GM19324 (cell line): ENCODE measurements at regions not wholly inside any gene's neighbourhood (a gene's known extent, or its start where the extent isn't known, plus 50 kb on each side); places are given as distances from the start of the nearest gene placed in this dataset.
"Not testable (repeated sequence)": the region's sequence is repeated elsewhere in the genome, so short reads cannot be mapped to it uniquely, and the experiment has no call there.

Source experiments
- ATAC-seq: cut with Tn5 transposase; IDR thresholded peaks from one replicate; pipeline ENCODE4 v1.9.1; 2021; ENCODE audit warnings: mild to moderate bottlenecking, moderate library complexity; ENCODE audit not compliant: unreplicated experiment, low FRiP score

DNA sequence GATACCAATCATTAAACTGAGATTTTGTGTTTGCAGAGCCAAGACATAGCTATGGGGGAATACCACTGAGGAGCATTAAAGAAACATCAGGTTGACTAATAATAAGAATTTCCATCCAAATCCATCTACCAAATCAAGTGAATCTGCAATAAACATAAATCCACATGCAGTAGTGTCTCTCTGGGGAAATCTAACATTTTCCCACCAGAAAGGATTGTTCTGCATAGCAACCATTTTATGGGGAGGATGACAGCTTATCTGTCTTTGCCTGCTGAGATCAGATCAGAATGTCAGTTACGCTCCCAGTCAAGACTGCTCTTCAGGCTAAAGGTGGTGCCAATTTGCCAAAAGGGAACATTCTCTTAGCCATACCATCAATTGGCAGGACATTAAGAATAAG is 1098.9 kb upstream of the CHAC2 start:
- no peak for ATAC-seq

DNA sequence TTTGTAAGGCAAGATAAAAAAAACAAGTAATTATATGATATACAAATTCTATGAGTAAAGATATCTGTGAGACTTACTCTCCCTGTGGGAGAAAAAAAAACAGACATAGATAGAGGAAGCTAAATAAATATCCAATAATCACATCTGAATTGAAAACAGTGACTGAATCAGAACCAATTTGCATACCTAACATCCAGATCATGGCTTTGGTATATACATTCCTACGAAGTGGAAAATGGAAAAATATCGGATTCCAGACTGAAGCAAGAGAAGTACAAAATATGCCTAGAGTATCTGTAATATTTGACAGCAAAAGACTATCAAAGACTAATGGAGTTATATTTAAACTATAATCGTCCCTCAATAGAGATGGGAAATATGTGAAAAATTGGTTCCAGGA is 1108.1 kb upstream of the CHAC2 start:
- ATAC-seq, result no peak

DNA sequence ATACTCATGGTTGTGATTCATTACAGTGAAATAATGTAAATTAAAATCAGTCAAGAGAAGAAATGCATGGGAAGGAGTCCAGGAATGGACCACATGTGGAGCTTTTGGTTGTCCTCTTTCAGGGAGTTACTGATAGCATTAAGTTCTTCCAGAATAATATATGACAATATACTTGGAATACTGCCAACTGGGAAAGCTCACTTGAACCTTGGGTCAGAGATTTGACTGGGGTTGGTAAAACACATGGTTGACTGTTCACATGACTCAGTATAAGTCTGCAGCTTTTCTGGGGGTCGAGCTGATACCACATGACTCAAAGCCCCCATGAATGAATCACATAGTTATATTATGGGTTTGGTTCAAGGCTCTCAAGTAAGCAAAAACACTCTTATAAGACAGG is 1109.0 kb upstream of the CHAC2 start:
- no peak for ATAC-seq

DNA sequence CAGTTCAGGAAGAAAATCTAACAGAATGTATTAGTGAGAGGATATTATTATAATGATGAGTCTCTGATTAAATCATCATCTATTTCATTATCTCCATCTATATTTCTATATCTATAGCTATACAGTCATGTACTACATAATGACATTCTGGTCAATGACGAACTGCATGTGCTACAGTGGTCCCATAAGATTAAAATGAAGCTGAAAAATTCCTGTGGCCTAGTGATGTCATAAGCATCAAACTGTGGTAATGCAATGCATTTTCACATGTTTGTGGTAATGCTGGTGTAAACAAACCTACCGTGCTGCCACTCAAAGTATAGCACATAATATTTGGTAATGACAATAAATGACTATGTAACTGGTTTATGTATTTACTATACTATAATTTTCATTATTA is 1127.9 kb upstream of the CHAC2 start:
- ATAC-seq, result no peak

DNA sequence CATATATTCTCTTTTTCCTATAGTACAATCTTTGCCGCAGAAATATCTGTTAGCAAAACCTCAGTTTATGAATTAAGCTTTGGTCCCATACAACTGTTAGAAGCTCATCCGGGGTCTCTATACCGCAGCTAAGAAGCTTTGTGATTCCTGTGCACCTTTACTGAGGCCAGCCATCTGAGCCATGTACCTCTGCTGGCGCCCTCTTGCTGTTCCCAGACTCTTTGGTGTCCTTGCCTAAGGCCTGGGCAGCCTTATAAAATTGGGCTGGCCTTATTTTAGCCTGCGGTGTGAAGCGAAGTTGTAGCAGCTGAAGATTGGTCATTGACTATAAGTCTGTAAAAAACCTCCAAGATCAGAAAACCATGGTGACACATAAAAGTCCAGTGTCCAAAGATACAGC is 1135.1 kb upstream of the CHAC2 start:
- ATAC-seq, result no peak

DNA sequence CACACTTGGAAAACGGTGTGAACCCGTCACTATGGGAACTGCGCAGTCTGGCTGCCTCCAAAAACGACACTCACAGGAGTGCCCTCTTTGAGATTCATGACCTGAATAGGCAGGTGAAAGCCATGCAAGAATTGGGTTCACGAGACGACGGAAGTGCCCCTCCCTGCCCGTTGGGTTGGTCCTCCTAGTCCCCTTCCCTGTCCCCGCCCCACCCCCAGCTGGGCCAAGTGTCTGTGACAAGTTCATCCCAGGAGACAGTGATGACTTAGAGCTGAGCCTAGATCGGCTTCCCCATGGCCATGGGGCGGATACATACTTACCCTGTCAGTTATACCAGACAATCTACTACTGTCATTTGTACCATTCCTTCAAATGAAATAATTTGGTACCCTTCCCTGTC is 1137.7 kb upstream of the CHAC2 start:
- no peak for ATAC-seq

DNA sequence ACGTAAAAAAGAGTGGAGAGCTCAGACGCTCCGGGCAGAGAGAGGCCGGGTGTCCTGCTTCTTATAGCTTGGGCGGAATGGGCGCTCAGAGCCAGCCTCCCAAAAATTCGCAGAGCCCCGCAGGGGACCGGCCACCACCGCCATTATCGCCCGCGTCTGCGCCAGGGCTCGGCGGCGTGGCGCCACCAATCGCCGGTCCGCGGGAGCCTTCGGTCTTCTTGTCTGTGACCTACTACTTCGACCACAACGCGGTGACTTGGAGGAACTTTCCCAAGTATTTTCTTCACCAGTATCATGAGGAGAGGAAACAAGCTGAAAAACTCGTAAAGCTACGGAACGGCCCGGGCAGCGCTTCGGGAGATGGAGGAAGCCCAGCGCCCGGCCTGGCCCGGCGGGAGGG is 1138.1 kb upstream of the CHAC2 start:
- no peak for ATAC-seq

DNA sequence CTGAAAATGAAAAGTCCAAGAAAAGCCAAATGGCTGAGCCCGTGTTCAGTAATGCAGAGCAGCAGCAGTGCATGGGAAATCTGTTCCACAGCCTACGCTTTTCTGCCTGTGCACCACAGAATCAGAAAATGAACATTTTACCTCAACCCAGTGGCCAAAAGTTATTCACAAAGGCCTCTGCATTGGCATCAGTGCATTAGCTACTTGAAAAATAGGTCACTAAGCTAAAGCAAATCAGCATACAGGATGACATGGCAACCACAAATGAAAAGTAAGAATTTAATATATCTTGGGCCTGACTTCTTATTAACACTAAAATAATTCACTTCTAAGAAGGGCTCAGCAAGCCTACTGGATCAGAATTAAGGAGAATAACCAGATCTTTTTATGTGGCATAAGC is 1145.3 kb upstream of the CHAC2 start:
- no peak for ATAC-seq

DNA sequence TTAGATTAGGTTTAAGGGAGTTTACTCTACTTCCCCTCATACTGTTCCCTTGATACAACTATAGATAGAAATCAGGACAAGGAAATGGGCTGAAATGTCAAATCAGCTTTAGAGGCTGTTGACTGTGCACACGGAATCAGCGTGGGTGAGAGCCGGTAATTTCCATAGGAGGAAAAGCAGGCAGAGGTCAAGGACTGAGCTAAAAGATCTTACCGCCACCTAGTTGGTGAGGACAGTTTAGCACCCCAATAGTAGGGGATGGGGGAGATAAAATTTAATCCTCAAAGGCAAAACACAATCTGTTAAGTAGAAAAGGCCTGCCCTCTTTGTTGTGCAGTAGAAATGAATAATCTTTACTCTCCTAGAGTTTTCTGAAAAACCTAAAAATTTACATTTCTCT is 1154.5 kb upstream of the CHAC2 start:
- no peak for ATAC-seq

DNA sequence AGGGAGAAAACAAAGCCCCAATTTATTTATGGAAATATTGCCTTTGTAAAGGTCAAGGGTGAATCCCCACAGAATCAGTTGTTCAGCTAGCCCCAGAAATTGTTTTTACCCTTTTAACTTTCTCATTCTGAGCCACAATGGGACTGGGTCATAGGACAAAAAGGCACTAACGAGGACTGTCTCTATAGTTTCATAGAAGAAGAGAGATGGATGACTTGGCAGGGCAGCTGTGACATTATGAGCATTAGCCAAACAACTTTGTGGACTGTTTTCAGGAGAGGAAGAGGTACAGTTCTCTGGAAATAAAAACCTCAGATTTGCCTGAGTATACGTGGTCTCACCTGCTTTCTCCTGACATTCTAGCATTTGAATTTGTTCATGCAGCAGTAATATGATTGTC is 1155.8 kb upstream of the CHAC2 start:
- ATAC-seq, result no peak

DNA sequence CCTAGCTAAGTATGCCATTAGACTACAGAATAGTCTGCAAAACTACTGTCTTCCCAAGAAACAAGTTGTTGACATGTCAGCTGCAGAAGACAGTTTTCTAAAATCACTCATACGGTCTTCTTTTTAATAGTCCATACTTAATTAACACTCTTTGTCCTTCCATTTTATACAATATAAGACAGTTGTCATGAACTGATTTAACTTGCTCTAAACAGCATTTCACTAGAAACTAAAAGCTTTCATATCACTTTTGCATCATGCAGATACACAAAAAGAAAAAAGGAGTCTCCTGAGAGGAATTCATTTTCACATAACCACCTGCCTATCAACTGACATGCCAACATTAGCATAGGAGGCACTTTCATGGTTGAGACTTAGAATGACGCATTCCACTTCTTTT is 1159.6 kb upstream of the CHAC2 start:
- no peak for ATAC-seq

DNA sequence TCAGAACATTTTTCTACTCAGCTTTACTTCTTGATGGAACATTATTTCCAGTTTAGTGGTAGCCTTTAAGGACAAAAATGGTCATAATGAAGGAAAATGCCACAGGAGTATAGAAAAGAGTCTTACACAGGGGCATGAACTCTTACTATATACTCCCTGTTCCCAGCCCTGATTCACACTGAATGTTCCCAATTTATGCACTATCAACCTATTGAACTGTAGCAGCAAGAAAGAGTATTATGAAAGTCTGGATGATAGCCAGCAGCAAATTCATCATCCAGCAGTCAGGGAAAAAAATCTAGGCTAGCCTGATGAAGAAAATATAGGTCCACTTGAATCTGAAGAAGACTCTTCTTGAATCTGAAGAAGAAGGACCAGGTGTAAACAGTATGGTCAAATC is 1170.3 kb upstream of the CHAC2 start:
- no peak for ATAC-seq

DNA sequence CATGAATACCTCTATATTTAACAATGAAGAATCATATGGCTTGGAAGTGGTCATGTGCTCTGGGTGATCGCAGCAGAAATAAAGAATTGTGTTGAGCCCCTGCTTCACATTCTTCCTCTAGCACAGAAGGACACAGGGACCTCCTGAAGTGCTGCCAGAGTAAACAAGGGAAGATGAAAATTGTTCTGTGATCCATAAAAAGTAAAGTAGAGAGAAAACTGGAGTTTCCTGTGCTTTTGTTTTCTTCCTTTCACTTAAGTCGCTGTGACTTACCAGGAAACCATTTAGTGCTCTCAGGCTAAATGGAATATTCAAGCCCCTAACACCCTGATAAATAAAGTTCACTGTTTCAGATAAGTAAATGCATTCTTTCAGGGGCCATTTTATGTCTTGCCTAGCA is 1173.6 kb upstream of the CHAC2 start:
- no peak for ATAC-seq

DNA sequence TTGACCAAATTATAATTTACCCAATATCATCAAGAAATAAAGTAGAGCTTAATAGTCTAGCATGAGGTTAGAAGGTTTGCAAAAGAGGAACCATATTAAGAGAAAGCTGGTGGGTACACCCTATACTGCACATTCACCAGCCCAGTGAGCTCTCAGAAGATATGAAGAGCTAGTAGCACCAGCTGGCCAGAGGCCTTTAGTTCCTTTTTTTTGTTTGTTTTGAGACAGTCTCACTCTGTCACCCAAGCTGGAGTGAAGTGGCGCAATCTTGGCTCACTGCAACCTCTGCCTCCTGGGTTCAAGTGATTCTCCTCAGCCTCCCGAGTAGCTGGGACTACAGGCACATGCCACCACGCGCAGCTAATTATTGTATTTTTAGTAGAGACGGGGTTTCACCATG is 1183.5 kb upstream of the CHAC2 start:
- ATAC-seq, result not testable (repeated sequence)

DNA sequence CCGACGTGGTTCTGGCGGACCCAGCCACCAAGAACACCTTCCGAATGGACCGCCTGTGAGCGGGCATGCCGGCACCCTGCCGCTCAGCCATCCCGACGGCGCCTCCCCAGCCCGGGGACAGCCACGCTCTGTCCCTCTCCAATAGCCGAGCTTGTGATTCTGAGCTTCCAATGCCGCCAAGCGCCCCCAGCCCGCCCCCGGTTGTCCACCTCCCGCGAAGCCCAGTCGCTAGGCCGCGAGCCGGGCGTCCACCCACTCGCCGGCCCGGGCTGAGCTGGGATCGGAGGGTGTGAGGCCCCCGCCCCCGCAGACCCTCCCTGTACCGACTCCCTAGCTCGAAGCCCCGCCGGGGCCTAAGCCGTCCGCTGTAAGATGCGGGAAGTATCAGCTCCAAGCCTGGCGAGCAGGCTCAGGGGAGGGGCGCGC is 1195.1 kb upstream of the CHAC2 start:
- ATAC-seq, result no peak

DNA sequence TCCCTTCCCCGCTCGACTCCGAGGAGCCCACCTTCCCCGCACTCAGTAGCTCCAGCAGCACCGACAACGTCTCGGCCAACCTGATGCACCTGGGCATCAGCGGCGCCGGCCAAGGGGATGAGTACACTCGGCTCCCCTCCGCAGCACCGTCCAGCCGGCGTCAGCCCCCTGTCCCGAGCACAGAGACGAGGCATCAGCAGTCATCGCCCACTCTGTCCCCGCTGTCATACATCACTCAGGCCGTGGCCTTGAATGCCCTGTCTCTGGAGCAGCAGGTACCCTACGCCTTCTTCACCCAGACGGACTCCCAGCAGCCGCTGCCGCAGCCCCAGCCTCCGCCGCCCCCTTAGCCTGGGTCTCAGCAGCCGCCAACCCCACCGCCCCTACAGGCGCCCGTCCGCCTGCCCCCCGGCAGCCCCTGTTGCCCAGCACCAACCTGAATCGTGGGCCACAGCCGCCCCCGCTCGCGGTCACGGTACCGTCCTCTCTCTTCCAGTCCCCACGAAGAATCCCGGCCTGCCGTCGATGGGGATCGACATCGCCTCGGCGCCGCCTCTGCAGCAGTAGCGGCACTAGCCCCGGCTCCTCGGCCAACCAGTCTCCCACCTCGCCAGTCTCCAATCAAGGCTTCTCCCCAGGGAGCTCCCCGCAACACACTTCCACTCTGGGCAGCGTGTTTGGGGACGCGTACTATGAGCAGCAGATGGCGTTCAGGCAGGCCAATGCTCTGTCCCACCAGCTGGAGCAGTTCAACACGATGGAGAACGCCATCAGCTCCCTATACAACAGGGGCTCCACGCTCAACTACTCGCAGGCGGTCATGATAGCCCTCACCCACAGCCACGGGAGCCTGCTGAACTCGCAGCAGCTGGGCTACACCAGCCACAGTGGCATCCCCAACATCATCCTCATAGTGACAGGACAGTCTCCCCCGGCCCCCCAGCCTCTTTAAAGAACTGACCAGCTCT is 1195.9 kb upstream of the CHAC2 start:
- ATAC-seq, result no peak

DNA sequence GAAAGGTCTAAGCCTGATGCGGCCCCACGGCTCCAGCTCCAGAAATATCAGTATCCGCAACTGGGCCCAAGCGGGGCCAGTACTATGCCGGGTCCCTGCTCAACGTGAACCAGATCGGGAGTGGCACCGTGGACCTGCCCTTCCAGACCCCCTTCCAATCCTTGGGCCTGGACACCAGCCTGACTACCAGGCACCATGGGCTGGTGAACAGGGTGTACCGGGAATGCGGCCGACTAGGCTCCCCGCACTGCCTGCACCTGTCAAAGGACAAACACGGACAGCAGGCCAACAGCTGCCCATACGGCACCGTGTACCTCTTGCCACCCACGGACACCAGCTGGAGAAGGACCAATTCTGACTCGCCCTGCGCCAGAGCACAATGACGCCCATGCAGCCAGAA is 1196.9 kb upstream of the CHAC2 start:
- no peak for ATAC-seq

DNA sequence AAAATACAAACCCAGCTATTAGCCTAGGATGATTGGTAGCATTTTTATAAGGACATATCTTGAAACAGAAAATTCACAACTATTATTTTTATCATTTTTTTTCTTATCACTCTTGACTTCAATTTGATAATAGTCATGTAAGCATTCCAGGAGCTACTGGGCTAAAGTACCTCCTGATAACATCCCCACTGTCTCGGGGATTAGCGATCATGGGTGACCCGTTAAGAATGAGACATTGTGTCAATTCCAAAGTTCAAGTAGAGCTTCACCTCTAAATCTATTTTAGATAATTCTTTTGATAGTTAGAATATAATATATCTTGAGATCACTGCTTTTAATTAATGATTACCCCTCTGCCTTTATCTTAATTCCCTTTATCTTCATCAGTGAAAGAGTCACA is 1204.5 kb upstream of the CHAC2 start:
- ATAC-seq, result no peak

DNA sequence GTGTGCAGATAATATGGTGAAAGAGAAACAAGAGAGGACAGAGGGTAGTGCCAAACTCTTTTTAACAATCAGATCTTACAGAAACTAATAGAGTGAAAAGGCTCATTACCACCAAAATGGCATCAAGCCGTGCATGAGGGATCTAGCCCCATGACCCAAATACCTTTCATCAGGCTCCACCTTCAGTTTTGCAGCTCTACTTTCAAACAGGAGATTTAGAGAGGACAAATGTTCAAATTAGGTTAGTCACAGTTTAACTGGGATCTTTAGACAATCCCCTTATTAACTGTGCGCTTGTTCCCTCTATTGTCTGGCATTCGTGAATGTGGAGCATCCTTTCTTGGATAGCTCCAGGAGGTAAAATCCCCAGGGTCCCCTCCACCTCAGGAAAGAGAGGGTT is 1209.3 kb upstream of the CHAC2 start:
- no peak for ATAC-seq

DNA sequence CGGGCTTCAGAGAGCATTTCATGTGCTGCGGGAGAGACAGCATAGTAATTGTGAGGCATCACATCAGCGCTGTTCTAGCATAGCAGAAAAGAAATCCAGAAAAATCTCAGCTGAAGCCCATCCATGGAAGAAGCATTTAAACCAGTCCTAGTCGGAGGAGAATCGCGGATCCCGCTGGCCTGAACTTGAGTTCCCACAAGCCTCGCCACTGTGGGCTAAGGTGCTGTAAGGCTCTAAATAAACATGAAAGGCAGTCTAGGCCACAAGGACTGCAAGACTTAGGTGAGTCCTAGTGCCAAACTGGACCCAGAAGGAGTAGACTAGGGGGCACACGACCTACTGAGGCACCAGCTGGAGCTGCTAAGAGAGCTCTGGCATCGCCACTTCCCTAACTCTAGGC is 1225.3 kb upstream of the CHAC2 start:
- no peak for ATAC-seq

DNA sequence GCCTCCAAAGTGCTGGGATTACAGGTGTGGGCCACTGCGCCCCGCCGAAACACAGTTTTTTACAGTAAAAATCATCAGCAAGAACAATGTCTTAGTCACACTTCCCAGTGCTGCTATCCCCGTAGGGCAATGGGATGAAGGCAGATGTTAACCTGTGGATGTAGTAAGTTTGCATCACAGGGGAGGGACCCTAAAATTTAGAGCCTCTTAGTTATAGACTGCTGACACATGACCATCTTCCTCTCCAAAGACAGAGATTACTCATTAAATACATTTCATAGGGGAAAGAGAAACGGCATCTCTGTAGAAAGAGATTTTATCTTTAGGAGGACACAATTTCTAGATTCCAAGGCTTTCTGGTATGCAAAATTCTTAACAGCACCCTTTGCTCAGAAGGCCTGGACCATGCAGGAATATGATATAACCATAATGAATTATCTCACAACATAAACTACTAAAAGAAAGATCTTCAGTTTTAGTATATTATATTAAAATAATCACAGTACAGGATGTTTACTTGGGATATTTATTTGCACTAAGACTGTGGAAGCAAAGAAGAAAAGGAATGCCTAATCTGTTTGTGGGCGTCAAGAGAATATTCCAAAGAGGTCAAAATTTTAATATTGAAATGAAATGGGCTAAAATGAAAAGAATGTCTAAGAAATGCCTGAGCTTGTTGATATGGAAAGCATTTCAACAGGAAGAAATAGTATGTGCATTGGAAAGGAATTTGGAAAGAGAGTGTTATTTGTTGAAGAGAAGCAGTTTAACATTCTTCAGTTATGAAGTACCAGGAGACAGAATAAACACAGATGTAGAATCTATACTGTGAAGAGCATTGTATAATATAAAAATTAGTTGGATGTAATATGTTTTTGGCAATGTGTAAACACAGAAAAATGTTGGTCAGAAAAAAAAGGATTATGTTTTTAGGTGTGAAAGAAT is 1228.3 kb upstream of the CHAC2 start:
- ATAC-seq, result no peak
